ENCODE measurements at regions not wholly inside any gene's neighbourhood (a gene's known extent, or its start where the extent isn't known, plus 50 kb on each side); places are given as distances from the start of the nearest gene placed in this dataset.

DNA sequence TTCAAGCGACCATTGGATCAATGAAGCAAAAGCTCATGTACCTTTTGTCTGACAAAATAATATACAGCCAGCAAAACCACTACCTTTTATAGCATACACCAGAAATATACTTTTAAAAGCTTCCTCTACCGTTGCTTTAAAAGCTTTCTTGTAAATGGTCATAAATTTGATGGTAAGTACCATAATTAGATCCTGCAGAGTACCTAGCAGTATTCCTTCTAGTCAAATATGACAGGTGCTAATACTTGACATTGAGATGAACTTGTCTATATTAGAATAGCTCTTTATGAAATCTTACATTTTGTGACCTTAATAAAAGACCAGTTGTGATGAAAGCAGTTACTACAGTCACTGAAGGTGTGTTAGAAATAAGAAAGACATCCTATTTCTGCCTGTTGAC, 340.5 kb upstream of the ANO3 start:
- no peak for DNase-seq

DNA sequence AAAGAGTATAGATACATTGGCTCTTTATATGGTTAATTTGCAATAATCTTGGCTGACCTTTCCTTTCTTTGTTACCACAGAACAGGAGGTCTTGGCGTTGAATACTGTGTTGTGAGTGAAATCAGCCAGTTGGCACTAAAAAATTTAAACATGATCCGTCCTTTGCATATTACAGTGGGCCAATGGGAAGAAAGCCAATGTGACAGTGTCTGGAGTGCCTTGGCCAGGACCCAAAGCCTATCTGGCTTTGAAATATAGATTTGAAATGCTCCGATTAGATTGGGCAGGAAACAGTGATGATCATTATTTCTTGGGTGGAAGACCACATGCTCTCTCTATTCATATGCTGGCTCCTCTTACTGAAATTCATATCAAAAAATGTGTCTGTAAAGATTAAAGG, 339.6 kb upstream of the ANO3 start:
- DNase-seq: no peak

DNA sequence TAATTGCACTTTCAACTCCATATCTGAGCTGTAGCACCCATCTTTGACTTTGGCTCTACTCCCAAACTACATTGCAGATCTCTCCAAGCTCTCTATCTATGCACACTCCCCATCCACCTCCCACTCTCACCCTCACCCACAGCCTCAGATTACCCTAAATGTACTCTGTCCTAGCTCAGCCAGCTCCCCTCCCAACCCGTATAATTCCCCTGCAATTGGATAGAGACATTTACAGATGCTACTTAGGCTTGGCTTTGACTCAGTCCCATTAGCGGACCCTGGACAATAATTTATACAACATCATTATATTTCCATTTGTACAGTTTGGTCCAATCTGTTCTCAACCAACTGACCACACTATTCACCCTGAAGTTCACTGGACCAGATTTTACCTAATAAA, 338.9 kb upstream of the ANO3 start:
- no peak for DNase-seq

DNA sequence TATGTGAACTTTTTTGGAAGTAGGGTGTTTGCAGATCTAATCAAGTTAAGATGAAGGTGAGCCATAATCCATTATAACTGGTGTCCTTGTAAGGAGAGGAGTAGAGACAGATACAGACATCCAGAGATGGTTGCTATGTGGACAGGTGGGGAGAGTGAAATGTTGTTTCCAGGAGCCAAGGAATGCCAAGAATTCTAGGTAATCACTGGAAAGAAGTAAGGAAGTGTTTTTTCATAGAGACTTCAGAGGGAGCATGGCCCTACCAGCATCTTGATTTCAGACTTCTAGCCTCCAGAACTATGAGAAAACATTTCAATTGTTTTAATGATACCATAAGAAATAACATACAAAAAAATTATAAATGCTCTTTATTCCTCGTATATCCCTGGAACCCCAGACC, 320.5 kb upstream of the ANO3 start:
- no peak for DNase-seq

DNA sequence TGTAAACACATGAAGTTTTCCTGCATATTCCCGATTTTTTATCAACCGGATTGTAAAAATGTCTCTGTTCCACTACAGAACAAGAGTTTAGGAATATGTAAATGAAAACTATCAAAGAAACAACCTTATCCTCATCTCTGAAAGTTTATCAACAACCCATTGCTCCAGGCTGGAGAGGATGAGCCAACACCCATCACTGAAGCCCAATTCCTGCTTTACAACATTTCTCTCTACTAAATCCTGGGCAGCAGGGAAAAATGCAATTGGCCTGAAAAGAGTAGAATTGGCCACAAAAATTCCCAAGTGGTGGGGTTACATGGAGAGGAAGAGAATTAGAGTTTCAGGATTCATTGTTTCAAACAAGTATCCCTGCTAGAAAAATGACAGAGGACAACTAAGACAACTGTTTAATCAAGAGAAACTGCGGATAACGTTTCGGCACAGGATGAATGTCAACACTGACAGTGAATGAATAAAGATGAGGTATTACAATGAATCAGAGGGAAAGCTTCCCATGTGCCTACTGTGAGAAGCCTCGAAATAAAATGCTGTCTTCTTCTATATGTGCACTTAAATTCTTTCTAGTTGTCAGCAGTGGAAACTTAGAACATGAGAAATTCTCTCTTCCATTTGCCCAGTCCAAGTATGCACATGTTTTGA, 317.3 kb upstream of the ANO3 start:
- DNase-seq: no peak

DNA sequence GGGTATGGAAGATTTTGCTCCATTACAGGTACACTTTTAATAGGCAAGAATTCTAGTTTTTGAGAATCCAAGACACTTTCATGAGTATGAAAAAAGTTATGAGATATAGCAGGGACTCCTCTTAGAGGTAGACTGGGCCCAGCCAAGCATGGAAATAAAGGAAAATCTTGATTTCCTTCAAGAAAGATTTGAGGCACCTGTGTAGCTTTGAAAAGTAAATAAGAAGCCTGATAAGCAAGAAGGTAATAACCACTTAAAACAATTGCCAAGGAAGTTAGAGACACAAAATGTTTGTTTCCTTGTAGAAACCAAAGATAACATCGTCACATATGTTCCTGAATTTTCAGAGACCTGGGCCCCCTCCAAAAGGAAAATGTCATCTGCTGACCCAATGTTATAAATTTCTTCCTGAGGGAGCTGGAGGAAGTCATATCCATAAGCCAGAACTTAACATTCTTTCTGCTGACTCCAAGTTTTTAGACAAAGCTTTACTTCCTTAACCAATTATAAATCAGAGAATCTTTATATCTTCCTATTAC, 314.5 kb upstream of the ANO3 start:
- no peak for DNase-seq

DNA sequence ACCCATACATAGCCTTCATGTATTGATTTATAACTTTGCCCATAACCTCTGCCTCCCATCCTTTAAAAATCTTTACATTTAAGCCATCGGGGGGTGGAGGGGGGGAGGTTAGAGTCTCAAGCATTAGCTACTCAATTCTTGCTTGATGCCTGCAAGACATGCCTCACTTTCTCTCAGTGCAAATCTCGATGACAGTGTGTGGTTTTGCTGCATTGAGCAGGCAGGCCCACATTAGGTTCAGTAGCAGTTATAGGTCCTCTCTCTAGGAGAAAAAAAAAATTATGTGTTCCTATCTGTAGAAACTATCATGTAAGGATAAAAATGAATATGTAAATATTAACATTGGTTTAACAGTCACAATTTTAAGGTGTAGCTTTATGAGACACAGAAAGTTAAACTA, 314.0 kb upstream of the ANO3 start:
- DNase-seq: no peak

DNA sequence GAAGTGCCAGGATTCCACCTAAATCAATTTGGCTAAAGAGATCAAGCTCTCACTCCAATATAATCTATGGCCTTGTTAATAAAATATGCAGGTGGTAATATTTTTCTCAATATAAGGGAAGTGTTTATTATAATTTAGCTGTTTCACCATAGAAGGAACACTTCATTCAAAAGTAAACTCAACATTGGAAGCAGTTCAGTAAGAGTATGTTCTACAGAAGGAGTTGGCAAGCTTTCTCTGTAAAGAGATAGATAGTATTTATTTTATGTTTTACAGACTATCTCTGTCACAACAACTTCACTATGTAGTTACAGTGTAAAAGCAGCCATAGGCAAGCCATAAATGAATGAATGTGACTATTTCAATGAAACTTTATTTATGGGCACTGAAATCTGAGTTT, 313.6 kb upstream of the ANO3 start:
- no peak for DNase-seq

DNA sequence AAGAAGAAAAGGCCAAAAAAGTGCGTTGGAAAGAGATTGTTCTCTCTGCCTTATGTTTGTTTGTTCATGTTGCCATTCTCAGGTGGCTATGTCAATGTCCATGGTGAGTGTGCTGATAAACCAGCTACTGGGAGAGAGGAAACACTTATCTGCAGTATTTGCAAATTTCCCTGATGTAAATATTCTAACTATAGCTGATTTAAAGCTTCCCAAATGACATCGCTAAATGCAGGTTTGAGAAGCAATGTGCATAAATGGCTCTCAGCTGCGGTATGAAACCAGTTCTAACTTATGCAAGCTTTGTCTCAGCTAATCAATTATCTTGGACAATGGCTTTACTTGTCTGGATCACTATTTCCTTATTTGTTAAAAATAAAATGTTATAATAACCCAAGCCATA, 312.5 kb upstream of the ANO3 start:
- DNase-seq: no peak

DNA sequence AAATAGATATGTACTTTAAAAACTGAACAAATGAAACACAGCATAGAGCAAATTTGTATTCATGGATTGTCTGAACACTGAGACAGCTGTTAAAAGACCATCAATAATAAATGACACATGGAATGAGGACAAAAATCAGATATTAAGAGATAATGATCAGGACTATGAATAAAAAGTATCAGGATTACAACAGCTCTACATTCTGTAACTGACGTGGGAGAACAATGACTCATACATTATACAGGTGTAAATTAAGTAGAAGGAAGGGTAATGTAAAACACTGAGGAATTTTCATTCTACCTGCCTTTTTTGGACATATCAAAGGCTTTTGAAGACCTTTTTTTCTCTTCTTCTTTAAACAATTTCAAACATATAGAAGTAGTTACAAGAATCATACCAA, 310.9 kb upstream of the ANO3 start:
- DNase-seq: no peak

DNA sequence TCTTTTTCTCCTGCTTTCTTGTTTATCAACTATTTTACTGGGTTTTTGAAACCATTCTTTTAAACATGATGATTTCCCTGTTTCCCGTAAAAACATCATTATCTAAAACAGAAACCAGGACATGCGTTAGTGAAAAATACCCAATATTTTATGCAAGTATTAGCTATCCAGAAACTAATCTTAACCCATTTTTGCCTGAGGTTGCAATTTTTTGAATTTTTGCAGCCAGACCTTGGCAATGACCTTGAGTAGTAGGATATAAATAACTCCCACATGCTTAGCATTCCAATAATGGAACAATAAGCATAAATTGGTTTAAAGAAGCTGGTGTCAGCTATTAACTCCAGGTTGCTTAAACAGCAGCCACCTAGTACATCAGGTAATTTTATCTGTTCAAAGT, 308.9 kb upstream of the ANO3 start:
- no peak for DNase-seq

DNA sequence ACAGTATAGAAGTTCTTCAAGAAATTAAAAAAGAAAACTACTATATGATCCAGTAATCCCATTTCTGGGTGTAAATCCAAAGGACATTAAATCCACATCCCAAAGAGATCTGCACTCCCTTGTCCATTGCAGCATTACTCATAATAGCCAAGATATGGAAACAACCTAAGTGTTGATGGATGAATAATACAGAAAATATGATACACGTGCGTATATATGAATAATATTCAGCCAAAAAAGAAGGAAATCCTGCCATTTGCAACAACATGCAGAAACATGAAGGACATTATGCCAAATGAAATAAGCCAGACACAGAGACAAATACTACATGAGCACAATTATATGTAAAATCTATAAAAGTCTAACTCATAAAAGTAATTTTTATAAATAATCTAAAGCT, 306.3 kb upstream of the ANO3 start:
- no peak for DNase-seq

DNA sequence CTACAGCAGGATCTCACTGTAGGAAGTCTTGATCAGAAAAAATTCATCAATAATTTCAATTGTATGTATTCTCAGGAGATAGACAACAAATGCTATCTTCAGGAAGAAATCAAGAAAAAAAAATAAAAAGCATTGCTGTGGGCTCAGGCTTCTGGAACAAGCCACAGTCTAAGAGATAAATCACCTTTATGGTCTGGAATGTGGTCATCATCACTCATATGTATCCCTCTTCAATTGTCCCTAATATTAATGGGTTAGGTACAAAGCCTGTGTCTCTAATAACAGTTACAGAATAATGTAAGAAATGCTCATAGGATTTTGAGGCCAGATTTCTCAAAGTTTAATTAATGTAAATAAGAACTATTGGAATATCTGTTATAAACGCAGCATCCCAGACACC, 305.9 kb upstream of the ANO3 start:
- DNase-seq: no peak

DNA sequence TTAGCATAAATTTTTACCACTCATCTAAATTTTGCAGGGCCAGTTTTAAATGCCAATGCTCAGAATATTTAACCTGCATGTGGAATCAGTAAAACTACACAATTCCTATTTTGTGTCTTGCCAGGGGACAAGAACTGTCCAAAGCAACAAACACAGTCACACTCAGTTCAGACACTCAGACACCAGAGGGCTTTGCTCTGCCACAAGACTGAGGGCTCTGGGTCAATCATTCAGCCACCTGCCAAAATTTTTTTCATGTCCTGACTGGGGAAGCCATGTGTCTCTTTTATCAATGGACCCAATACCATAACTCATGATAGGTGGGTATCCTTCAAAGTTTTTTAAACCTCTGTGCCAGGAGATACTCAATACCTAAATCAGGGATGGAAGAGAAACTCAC, 304.0 kb upstream of the ANO3 start:
- DNase-seq: no peak

DNA sequence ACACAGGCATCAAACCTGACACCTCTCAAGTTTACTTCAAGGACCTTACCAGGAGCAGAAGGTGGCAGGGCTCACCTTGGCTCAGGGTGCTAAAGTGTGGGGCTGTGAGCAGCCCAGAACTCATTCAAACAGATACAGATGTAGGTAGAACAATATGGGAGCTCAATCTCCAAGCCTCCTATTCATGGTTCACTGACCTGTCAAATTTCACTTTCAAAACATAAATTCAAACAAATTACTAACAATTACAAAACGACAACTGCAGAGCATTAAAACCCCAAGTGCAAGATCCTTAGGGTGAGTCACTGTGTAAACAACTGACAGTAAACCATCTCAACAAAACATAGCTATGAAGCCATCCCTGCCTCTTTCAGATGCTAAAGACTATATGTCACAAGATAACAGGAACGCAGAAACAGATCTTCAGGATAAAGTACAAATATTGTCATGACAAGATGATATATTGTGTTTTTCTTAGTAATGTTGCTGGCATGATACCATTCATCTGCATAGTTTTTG, 303.5 kb upstream of the ANO3 start:
- no peak for DNase-seq

DNA sequence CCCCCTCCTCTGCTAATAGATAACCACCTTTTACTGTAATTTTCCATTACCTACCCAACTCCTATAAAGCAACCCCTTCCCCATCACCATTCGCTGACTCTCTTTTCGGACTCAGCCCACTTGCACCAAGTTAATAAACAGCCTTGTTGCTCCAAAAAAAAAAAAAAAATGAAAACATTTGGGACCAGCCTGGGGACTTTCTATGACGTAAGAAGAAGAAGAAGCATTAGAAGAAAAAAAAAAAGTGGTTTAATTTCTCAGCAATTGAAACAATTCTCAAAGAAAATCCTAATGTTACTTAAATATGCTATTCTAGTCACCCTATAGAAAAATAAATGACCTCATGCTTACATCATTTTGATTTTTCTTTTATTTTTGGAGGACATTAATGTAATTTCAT, 301.5 kb upstream of the ANO3 start:
- DNase-seq: no peak

DNA sequence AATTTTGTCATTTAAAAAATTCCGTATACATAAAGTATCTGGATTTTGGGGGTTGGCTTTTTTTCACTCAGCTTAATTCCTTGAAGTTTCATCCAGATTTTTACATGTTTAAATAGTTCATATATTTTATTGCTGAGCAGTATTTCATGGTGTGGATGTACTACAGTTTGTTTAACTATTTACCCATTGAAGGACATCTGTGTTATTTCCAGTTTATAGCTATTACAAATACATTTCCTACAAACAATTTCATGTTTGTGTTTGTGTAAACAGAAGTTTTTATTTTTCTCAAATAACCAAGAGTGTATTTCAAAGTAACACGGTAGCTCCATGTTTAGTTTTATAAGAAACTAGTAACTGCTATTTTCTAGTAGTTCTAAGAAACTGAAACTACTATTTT, 299.7 kb upstream of the ANO3 start:
- DNase-seq: no peak

DNA sequence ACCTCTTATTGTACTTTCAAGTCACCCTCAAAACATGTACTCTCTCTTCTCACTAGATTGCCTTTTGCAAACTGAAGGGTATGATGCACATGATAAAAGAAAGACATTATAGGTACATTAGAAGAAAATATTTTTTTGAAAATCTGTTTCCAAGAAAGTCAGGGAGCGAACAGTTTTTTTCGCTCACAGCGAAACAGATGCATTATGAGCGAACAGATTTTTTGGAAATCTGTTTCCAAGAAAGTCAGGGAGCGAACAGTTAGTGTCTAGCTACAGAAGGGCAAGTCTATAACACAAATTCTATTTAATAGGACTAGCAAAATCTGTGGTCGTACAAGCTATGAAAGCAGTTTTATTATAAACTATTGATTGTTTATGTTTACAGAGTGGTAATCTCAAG, 296.2 kb upstream of the ANO3 start:
- DNase-seq: no peak

DNA sequence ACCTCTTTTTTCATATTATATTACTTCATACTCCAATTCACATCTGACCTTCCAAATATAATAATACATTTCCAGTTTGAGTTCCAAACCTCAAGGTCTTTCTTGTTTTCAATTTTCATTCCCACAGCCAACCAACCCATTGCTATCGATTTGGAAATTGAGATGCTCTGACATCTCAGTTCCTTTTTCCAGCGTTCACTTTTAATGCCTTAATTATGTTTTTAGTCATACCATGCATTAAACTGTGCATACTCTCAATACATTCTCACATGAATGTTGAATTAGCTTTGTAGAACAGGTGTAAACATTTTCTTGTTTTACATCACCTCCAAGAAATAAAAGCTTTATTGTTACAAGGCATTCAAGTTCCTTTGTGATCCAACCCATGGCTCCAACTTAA, 294.2 kb upstream of the ANO3 start:
- DNase-seq: no peak

DNA sequence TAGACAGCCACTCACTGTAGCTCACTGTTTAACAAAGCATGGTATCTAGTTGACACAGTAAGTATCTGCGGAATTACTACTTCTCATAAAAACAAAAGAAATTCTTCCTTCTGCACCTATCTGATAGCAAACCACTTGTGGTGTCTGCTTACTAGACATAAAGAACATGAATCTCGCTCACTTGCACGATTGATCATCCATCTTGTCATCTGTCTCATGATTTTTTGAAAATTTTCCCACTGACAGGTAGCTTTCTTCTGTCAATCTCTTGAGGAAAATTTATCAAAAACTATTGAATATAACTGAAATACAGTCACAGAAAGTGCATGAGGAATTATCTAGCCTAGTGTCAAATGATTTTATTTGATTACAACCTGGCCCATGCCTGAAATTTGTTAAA, 291.6 kb upstream of the ANO3 start:
- no peak for DNase-seq

DNA sequence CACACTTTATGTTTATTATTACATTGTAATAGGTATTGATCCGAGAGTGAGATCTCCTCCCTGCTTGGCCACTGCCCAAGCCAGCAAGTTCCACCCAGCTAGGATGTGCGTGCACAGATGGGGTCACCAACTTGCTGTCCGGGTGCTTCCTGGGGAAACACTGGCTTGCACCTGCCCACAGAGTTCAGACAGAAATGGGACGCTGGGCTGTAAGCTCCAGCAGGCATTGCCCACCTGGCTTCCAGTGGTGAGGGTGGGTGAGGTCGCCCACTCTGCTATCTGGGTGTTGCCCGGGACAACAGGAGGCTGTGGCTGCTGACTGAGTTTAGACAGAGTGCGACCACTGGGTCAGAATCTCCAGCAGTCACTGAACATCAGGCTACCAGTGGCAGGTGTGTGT, 289.8 kb upstream of the ANO3 start:
- DNase-seq: no peak

DNA sequence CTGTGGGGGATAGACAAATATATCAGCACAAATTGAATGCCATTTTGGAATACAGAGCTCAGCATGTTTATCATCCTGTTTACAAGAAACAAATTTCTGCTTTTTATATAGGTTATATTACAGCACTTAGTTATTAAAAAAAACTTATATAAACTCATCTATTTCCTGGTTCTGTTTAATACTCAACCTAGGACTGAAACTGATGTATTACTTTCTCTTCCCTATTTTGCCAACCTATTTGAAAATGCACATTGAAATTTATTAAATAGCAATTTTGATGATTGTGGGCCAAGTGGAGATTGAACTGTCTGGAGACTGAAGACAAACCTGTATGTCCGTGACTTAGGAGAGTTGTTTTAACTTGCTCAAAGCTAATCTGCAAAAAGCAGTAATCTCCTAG, 288.3 kb upstream of the ANO3 start:
- DNase-seq: no peak

DNA sequence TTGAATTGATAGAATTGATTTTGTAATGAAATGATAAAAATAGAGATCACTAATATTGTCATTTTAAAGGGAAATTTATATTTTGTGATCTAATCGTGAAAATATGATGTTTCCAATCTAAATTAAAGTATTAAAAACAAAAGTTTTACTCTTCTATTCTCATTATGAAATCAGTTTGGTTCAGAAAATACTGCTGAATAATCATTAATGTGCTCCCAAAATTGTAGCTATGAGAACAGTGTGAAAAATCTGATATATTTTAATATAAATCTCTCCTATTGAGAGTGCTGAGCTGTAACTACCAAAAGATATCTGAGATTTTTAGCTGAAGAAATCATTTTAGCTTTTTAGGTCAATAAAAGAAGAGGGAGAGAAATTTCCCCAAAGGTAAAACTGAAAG, 287.5 kb upstream of the ANO3 start:
- DNase-seq: no peak

DNA sequence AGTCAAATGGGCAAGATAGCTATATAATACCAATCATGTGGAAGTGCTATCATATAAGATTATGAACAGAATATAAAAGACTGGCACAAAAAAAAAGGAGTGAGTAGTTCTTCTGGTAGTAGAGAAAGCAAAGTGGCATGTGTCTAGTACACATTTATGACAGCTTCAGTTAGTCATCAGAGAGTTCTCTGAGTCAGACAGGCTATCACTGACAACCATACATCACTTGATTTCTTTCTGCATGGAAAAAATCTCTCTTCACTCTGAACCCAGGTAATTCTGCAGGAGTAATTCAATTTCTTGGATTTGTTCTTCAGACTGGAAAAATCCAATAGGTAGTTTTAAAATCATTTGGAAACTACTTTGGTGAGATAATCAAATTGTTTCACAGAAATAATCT, 286.8 kb upstream of the ANO3 start:
- no peak for DNase-seq

DNA sequence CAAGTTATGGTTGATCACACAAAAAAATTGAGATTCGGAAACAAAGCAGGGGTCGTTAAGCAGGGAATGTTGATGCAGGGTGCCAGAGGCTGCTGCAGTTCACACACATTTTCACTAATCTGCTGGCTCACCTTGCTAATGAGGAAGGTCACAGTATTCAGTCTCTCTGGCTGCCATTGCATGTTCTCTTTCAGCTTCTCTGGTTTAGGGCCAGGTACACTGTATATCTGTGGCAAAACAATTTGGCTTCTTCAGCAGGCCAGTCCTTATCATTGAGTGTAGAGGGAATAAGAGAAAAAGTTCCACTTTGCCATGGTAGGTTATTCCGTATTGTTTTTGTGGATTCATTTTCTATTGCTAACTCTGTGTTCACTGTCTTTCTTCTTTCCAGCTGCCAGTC, 283.7 kb upstream of the ANO3 start:
- DNase-seq: no peak

All from suppressor macrophage treated with lipopolysaccharide for 1 hour (primary cell).